ENCODE measurements at regions not wholly inside any gene's neighbourhood (a gene's known extent, or its start where the extent isn't known, plus 50 kb on each side); places are given as distances from the start of the nearest gene placed in this dataset.

DNA sequence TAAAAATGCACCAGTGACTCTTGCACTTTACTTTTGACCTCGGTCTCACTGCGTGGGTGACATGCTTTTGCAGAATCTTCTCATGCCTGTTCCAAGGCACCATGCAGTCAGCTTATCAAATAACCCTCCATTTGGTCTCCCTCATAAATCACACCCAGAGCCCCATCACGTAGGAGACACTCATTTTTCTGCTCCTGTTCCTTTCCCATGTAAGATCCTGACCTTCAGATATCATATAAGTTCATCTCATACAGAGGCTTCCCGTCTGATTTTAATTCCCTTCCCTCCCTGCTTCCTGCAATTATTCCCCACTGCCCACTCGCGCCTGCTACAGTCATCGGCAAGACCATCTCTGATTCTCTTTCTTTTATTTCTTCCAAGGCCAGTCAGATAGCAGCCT lies 1226.3 kb upstream of the AUTS2 start:
- no peak overlapping the region for H3K4me2 ChIP-seq (ENCODE audit: extremely low read depth, insufficient read depth, low read length)
- no peaks in the 10 kb centered on the region for H4K20me1 ChIP-seq (ENCODE audit: control insufficient read depth, extremely low read depth, insufficient read depth, low read length)
- DNase-seq (ENCODE audit: low read depth in 2 of 2): no peak
- no peaks in the 10 kb centered on the region for H3K4me1 ChIP-seq (ENCODE audit: control insufficient read depth, extremely low read depth, insufficient read depth, low read length)
- no peaks in the 10 kb centered on the region for H3K79me2 ChIP-seq (ENCODE audit: control insufficient read depth, insufficient read depth, low read length)
- H3K36me3 ChIP-seq (ENCODE audit: control insufficient read depth, insufficient read depth, low read length): no peaks in the 10 kb centered on the region
- H2AFZ ChIP-seq (ENCODE audit: low read length): no peak overlapping the region
- H3K27me3 ChIP-seq (ENCODE audit: control insufficient read depth, insufficient read depth, low read length): no peaks in the 10 kb centered on the region
- H3K9ac ChIP-seq (ENCODE audit: insufficient read depth, low read length): no peak overlapping the region
- H3K4me3 ChIP-seq (replicated peaks in 1 of 4; ENCODE audit: control extremely low read depth in 1 of 4, insufficient read depth in 1 of 4, low read depth in 3 of 4, low read length in 4 of 4): no peak overlapping the region
- H3K9me3 ChIP-seq (ENCODE audit: control insufficient read depth, insufficient read depth, low read depth, low read length): no peaks in the 10 kb centered on the region
- H3K27ac ChIP-seq (ENCODE audit: insufficient read depth, low read length): no peak overlapping the region
- TF ChIP-seq, protein P1, sequence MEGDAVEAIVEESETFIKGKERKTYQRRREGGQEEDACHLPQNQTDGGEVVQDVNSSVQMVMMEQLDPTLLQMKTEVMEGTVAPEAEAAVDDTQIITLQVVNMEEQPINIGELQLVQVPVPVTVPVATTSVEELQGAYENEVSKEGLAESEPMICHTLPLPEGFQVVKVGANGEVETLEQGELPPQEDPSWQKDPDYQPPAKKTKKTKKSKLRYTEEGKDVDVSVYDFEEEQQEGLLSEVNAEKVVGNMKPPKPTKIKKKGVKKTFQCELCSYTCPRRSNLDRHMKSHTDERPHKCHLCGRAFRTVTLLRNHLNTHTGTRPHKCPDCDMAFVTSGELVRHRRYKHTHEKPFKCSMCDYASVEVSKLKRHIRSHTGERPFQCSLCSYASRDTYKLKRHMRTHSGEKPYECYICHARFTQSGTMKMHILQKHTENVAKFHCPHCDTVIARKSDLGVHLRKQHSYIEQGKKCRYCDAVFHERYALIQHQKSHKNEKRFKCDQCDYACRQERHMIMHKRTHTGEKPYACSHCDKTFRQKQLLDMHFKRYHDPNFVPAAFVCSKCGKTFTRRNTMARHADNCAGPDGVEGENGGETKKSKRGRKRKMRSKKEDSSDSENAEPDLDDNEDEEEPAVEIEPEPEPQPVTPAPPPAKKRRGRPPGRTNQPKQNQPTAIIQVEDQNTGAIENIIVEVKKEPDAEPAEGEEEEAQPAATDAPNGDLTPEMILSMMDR (conservative IDR thresholded peaks at IDR 0.05 in 1 of 2, IDR thresholded peaks at IDR 0.05 in 1 of 2; ENCODE audit: low read depth in 1 of 2, low read length in 2 of 2): no peak
- no peak for TF ChIP-seq EZH2 (IDR thresholded peaks at IDR 0.05; ENCODE audit: low read length, missing control alignments)

DNA sequence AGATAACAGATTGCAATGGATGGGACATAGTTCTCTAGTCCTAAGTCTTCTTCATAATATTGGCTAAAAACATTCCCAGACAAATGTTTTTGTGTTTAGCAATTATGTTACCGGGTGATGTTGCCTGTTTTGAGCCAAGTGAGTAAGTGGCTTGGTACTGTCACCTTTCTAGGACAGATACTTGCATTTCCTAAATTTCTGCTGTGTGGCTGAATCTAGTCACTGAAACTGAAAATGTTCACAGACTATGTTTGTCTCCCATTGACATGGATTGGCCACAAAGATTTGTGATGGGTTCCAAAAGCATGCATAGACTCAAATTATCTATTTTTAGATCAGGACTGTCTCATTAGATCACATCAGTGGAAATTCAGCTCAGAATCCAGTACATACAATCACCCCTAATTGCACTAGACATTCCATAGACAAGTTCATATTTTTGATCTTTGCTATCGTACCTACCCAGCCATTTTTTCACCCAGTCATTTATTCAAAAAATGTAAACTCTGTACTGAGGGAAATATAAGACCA lies 1222.1 kb upstream of the AUTS2 start:
- H3K4me3 ChIP-seq (replicated peaks in 1 of 4; ENCODE audit: control extremely low read depth in 1 of 4, insufficient read depth in 1 of 4, low read depth in 3 of 4, low read length in 4 of 4): no peak overlapping the region
- H4K20me1 ChIP-seq (ENCODE audit: control insufficient read depth, extremely low read depth, insufficient read depth, low read length): no peaks in the 10 kb centered on the region
- no peak for DNase-seq (ENCODE audit: low read depth in 2 of 2)
- no peaks in the 10 kb centered on the region for H3K79me2 ChIP-seq (ENCODE audit: control insufficient read depth, insufficient read depth, low read length)
- TF ChIP-seq, protein P1 (conservative IDR thresholded peaks at IDR 0.05 in 1 of 2, IDR thresholded peaks at IDR 0.05 in 1 of 2; ENCODE audit: low read depth in 1 of 2, low read length in 2 of 2): no peak
- no peak for TF ChIP-seq EZH2 (IDR thresholded peaks at IDR 0.05; ENCODE audit: low read length, missing control alignments)
- H3K36me3 ChIP-seq (ENCODE audit: control insufficient read depth, insufficient read depth, low read length): no peaks in the 10 kb centered on the region
- H3K4me2 ChIP-seq (ENCODE audit: extremely low read depth, insufficient read depth, low read length): no peak overlapping the region
- no peaks in the 10 kb centered on the region for H3K27me3 ChIP-seq (ENCODE audit: control insufficient read depth, insufficient read depth, low read length)
- H3K4me1 ChIP-seq (ENCODE audit: control insufficient read depth, extremely low read depth, insufficient read depth, low read length): no peaks in the 10 kb centered on the region
- H2AFZ ChIP-seq (ENCODE audit: low read length): no peak overlapping the region
- H3K9ac ChIP-seq (ENCODE audit: insufficient read depth, low read length): no peak overlapping the region
- no peak overlapping the region for H3K27ac ChIP-seq (ENCODE audit: insufficient read depth, low read length)
- H3K9me3 ChIP-seq (ENCODE audit: control insufficient read depth, insufficient read depth, low read depth, low read length): no peaks in the 10 kb centered on the region

DNA sequence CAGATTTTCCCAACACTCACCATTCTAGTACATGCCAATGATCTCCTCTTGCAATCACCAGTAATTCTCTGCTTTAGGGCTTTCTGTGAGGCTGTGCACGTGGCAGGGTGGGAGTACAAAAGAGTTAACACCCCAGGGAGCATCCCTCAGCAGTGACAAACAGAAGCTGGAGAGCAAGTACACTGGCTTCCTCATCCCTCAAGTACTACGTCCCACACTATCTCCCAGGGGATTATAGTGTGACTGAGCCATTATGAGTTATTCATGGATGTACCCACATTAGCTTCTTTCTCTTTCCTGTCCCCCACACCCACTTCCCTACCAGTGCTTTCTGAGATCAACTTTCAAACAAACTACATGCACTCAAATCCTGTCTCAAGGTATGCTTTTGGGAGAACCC lies 1216.5 kb upstream of the AUTS2 start:
- H3K27me3 ChIP-seq (ENCODE audit: control insufficient read depth, insufficient read depth, low read length): no peaks in the 10 kb centered on the region
- TF ChIP-seq, protein P1 (conservative IDR thresholded peaks at IDR 0.05 in 1 of 2, IDR thresholded peaks at IDR 0.05 in 1 of 2; ENCODE audit: low read depth in 1 of 2, low read length in 2 of 2): no peak
- no peak overlapping the region for H3K4me2 ChIP-seq (ENCODE audit: extremely low read depth, insufficient read depth, low read length)

More for the DNA sequence above, 1216.5 kb upstream of the AUTS2 start:
- H3K9me3 ChIP-seq (ENCODE audit: control insufficient read depth, insufficient read depth, low read depth, low read length): no peaks in the 10 kb centered on the region
- no peaks in the 10 kb centered on the region for H3K79me2 ChIP-seq (ENCODE audit: control insufficient read depth, insufficient read depth, low read length)
- no peaks in the 10 kb centered on the region for H4K20me1 ChIP-seq (ENCODE audit: control insufficient read depth, extremely low read depth, insufficient read depth, low read length)
- H3K4me1 ChIP-seq (ENCODE audit: control insufficient read depth, extremely low read depth, insufficient read depth, low read length): no peaks in the 10 kb centered on the region
- H3K4me3 ChIP-seq (replicated peaks in 1 of 4; ENCODE audit: control extremely low read depth in 1 of 4, insufficient read depth in 1 of 4, low read depth in 3 of 4, low read length in 4 of 4): no peak overlapping the region
- H2AFZ ChIP-seq (ENCODE audit: low read length): no peak overlapping the region
- no peak for DNase-seq (ENCODE audit: low read depth in 2 of 2)
- H3K36me3 ChIP-seq (ENCODE audit: control insufficient read depth, insufficient read depth, low read length): no peaks in the 10 kb centered on the region
- H3K27ac ChIP-seq (ENCODE audit: insufficient read depth, low read length): no peak overlapping the region
- no peak overlapping the region for H3K9ac ChIP-seq (ENCODE audit: insufficient read depth, low read length)

All from fibroblast of lung (primary cell).